ENCODE measurements at regions not wholly inside any gene's neighbourhood (a gene's known extent, or its start where the extent isn't known, plus 50 kb on each side); places are given as distances from the start of the nearest gene placed in this dataset.

GRCh38 chr4:43234626-43235415 is 342.3 kb downstream of the GRXCR1 start:
- TF ChIP-seq GATA2 (IDR thresholded peaks at IDR 0.05; ENCODE audit: low read depth, low read length) (no peak), GATA3 (IDR thresholded peaks at IDR 0.05; ENCODE audit: low read depth, low read length) (no peak)

Measured in SH-SY5Y (cell line).